Breast epithelium (tissue), 4 donors: ENCODE measurements at regions not wholly inside any gene's neighbourhood (a gene's known extent, or its start where the extent isn't known, plus 50 kb on each side); places are given as distances from the start of the nearest gene placed in this dataset.

ENCODE experiments used
- DNase-seq, 2 donors: peaks; one replicate each; pipeline ENCODE4 v3.0.0-alpha.2; 2019; ENCODE audit warnings: low spot score in 2 of 2
- H3K27ac ChIP-seq, 2 donors: fragments of 200-600 bp; sonication (generic) in 1 of 2; one replicate each; pipeline ENCODE4 v1.5.1; 2016 to 2019; ENCODE audit warnings: mild to moderate bottlenecking in 1 of 2
- H3K27me3 ChIP-seq, 2 donors: fragments of 200-600 bp; sonication (generic) in 1 of 2; one replicate each; pipeline versions ENCODE4 v1.5.1 to v1.6.0; 2017 to 2019; ENCODE audit warnings: control low read depth in 1 of 2, mild to moderate bottlenecking in 1 of 2
- H3K36me3 ChIP-seq: fragments of 200-600 bp; one replicate; pipeline ENCODE4 v1.5.1; 2019
- H3K4me1 ChIP-seq, 2 donors: fragments of 200-600 bp; sonication (generic); one replicate each; pipeline ENCODE4 v1.5.1; 2016 to 2019; ENCODE audit warnings: control low read depth in 1 of 2
- H3K4me3 ChIP-seq, 3 donors: fragments of 200-600 bp; sonication (generic); 1 replicate in 2 of 3; 2 replicates in 1 of 3; pipeline ENCODE4 v1.5.1; 2016 to 2019; ENCODE audit warnings: mild to moderate bottlenecking in 3 of 3, moderate library complexity in 2 of 3
- H3K9me3 ChIP-seq, 2 donors: fragments of 200-600 bp; sonication (generic) in 1 of 2; one replicate each; pipeline ENCODE4 v1.5.1; 2016 to 2019; ENCODE audit warnings: control low read depth in 1 of 2
- CTCF ChIP-seq, 3 donors: fragments of 450-650 bp; IDR thresholded peaks; one replicate each; pipeline ENCODE4 v1.5.1; 2016 to 2017; ENCODE audit warnings: antibody characterized with exemption in 3 of 3, mild to moderate bottlenecking in 3 of 3, moderate library complexity in 3 of 3
- POLR2A ChIP-seq: fragments of 450-650 bp; IDR thresholded peaks from one replicate; pipeline ENCODE4 v1.6.1; 2016; ENCODE audit warnings: antibody characterized with exemption, mild to moderate bottlenecking, moderate library complexity
- POLR2AphosphoS5 ChIP-seq, 3 donors: sonication (generic); formaldehyde crosslinking; IDR thresholded peaks; one replicate each; pipeline ENCODE4 v1.6.1; 2017; ENCODE audit warnings: antibody characterized with exemption in 3 of 3
- intact Hi-C: fragments of 100-400 bp; cut with DNase I; formaldehyde crosslinking; loops from one replicate; pipeline ENCODE4 v1.15.1; 2023; ENCODE audit warnings: low total_unique reads

DNA sequence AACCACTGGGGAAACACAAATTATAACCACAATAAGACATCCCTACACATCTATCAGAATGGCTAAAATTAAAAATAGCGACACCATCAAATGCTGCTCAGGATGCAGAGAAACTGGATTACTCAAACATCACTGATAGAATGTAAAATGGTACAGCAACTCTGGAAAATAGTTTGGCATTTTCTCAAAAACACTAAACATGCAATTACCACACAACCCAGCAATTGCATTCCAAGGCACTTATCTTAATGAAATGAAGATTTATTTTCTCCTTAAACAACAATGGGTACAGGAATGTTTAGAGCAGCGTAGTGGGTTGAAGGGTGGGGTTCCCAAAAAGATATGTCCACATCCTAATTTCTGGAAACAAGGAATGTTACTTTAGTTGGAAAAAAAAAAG is 309.0 kb upstream of the PMFBP1 start:
- no peaks in the 10 kb centered on the region for H3K36me3 ChIP-seq
- no peak for DNase-seq
- intact Hi-C loops = no loop called here
- H3K4me1 ChIP-seq = no peaks in the 10 kb centered on the region
- no peaks in the 10 kb centered on the region for H3K9me3 ChIP-seq
- TF ChIP-seq POLR2A (no peak), CTCF (IDR thresholded peaks at IDR 0.05) (no peak), POLR2AphosphoS5 (IDR thresholded peaks at IDR 0.05) (no peak)
- H3K4me3 ChIP-seq = no peak overlapping the region
- H3K27ac ChIP-seq = no peak overlapping the region
- H3K27me3 ChIP-seq = no peaks in the 10 kb centered on the region

- no peak overlapping the region for H3K27ac ChIP-seq
- TF ChIP-seq POLR2AphosphoS5 (IDR thresholded peaks at IDR 0.05) (no peak), CTCF (IDR thresholded peaks at IDR 0.05) (no peak), POLR2A (no peak)
- intact Hi-C loops = no loop called here
- DNase-seq = no peak
- H3K27me3 ChIP-seq = no peaks in the 10 kb centered on the region
- H3K4me3 ChIP-seq = no peak overlapping the region
- H3K9me3 ChIP-seq = no peaks in the 10 kb centered on the region
- H3K36me3 ChIP-seq = no peaks in the 10 kb centered on the region
- H3K4me1 ChIP-seq = no peaks in the 10 kb centered on the region
Observed at GRCh38 chr16:72475688-72476087, 303.7 kb upstream of the PMFBP1 start.

GRCh38 chr16:72474501-72475123 is 302.7 kb upstream of the PMFBP1 start:
- DNase-seq = no peak
- no peaks in the 10 kb centered on the region for H3K9me3 ChIP-seq
- no peak overlapping the region for H3K4me3 ChIP-seq
- H3K4me1 ChIP-seq = no peaks in the 10 kb centered on the region
- TF ChIP-seq POLR2AphosphoS5 (IDR thresholded peaks at IDR 0.05) (no peak), CTCF (IDR thresholded peaks at IDR 0.05) (no peak), POLR2A (no peak)
- no peak overlapping the region for H3K27ac ChIP-seq
- H3K36me3 ChIP-seq = no peaks in the 10 kb centered on the region
- intact Hi-C loops = no loop called here
- H3K27me3 ChIP-seq = no peaks in the 10 kb centered on the region

- Histone ChIP-seq H3K9me3 (no peaks in the 10 kb centered on the region), H3K4me1 (no peaks in the 10 kb centered on the region), H3K36me3 (no peaks in the 10 kb centered on the region), H3K4me3 (no peak overlapping the region), H3K27me3 (no peaks in the 10 kb centered on the region), H3K27ac (no peak overlapping the region)
- no peak for DNase-seq
- no peak for TF ChIP-seq POLR2AphosphoS5 (IDR thresholded peaks at IDR 0.05)
- TF ChIP-seq POLR2A = no peak
- TF ChIP-seq CTCF (IDR thresholded peaks at IDR 0.05) = no peak
- intact Hi-C loops = no loop called here
Observed at GRCh38 chr16:72473631-72474030, 301.7 kb upstream of the PMFBP1 start.

DNA sequence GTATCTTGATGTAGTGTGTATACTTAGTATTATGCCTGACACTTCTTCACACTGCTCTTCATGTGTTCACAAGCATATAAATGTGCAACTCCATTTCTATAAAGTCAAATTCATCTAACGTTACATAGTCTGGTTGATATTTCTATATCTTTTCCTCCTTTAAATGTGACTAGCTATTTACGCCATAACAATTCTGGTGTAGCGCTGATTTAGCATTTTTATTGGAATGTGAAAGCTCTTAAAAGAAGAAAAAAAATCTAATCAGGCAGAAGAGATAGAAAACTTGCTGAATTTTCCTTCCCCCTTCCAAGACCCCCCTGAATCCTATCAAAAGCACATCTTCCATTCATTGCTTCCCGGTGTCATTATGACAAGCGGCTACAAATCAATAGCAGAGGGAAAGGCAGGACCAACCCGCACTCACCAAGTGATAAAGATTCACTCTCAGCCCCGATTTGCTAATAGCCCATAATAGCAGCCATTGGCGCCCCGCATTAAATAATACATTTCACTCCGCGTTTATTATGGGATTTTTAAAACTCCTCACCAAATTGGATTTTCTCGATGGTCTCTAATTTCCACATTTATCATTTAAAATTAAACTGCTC is 299.5 kb upstream of the PMFBP1 start:
- H3K27me3 ChIP-seq = no peaks in the 10 kb centered on the region
- no peak for TF ChIP-seq POLR2AphosphoS5 (IDR thresholded peaks at IDR 0.05)
- TF ChIP-seq POLR2A = no peak
- no peak overlapping the region for H3K27ac ChIP-seq
- intact Hi-C loops = no loop called here
- H3K9me3 ChIP-seq = no peaks in the 10 kb centered on the region
- H3K36me3 ChIP-seq = no peaks in the 10 kb centered on the region
- H3K4me1 ChIP-seq = no peaks in the 10 kb centered on the region
- H3K4me3 ChIP-seq = no peak overlapping the region
- DNase-seq = no peak
